ENCODE measurements at regions not wholly inside any gene's neighbourhood (a gene's known extent, or its start where the extent isn't known, plus 50 kb on each side); places are given as distances from the start of the nearest gene placed in this dataset.

GRCh38 chr14:28596391-28596790 is 170.2 kb upstream of the FOXG1 start:
- TF ChIP-seq, protein P1, sequence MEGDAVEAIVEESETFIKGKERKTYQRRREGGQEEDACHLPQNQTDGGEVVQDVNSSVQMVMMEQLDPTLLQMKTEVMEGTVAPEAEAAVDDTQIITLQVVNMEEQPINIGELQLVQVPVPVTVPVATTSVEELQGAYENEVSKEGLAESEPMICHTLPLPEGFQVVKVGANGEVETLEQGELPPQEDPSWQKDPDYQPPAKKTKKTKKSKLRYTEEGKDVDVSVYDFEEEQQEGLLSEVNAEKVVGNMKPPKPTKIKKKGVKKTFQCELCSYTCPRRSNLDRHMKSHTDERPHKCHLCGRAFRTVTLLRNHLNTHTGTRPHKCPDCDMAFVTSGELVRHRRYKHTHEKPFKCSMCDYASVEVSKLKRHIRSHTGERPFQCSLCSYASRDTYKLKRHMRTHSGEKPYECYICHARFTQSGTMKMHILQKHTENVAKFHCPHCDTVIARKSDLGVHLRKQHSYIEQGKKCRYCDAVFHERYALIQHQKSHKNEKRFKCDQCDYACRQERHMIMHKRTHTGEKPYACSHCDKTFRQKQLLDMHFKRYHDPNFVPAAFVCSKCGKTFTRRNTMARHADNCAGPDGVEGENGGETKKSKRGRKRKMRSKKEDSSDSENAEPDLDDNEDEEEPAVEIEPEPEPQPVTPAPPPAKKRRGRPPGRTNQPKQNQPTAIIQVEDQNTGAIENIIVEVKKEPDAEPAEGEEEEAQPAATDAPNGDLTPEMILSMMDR (IDR thresholded peaks at IDR 0.05), result no peak
- TF ChIP-seq EZH2 (IDR thresholded peaks at IDR 0.05; ENCODE audit: borderline replicate concordance, insufficient read depth, low read depth, low read length, poor library complexity, severe bottlenecking), result no peak
